HG03097 (cell line): ENCODE measurements at regions not wholly inside any gene's neighbourhood (a gene's known extent, or its start where the extent isn't known, plus 50 kb on each side); places are given as distances from the start of the nearest gene placed in this dataset.
"Not testable (repeated sequence)": the region's sequence is repeated elsewhere in the genome, so short reads cannot be mapped to it uniquely, and the experiment has no call there.

Experiments used
- ATAC-seq: cut with Tn5 transposase; IDR thresholded peaks from one replicate; pipeline ENCODE4 v1.9.1; 2021; ENCODE audit not compliant: unreplicated experiment, low FRiP score

DNA sequence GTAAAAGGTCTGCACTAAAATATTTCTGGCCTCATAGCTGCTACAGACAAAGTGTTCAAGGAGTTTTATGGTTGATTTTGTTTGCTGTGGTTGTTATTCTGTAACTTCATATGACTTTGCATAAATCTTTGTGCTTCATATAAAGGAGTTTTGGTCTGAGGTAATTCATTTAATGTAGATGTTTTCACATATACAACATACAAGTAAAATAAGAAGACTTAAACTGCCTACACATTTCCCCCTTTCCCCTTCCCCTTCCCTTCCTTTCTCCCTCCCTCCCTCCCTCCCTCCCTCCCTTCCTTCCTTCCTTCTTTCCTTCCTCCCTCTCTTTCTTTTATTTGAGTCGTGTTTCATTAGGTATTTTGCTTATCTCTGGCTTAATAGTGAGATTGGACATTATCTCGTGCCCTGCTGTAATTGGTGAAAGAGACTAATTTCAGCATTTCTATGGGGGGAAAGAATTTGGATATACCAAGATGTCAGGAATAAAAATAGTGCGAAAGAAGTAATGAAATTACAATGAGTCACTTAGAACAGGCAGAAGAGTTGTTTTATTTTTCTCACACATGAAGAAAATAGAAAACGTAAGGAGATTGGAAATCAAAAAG is 144.9 kb upstream of the MAD2L1 start:
- ATAC-seq: no peak

DNA sequence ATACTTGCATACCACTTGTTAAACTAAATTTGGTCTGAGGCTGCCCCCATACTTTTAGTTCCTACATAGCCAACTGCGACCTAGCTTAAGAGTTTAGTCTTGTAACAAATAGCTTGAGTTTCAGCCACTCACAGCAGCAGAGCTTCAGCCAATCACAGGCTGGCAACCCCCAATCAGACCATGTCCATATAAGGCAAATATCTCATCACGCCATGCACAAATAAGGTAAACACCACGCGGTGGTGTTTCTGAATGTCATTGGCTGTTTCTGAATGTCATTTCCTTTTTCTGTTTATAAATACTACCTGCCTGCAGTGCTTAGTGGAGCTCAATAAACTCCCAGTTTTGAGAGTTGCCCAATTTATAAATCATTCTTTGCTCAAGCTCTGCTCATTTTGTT is 143.1 kb upstream of the MAD2L1 start:
- ATAC-seq: no peak

DNA sequence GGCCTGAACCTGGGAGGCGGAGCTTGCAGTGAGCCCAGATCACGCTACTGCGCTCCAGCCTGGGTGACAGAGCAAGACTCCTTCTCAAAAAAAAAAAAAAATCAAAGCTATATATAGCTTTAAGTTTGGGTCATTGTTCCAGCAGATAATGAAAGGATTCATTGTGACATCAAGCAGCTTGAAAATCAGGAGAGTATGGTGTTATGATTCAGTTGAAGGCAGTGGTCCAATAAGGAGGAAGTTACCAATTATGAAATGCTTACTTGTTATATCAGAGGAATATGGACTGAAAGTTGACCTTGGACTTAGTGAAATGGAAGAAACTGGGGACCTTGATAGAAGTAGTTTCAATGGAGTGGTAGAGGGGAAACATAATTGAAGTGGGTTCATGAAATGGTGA is 140.4 kb upstream of the MAD2L1 start:
- no peak for ATAC-seq

DNA sequence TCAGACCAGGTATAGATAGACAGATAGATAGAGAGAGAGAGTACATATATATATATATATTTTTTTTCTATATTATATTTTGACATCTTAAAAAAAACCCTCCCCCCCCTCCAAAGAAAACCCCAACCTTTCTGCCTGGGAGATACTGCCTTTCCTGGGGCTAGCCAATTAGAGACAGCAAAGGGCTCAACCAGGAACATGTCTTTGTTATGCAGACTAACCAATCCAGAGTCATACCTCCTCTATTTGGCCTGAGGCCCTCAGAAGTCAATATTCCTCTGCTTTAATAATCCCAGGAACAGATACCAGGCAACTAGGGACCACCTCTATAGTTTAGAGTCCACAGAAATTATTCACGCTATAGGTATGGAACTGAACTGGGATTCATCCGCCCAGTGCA is 135.6 kb upstream of the MAD2L1 start:
- ATAC-seq: no peak

DNA sequence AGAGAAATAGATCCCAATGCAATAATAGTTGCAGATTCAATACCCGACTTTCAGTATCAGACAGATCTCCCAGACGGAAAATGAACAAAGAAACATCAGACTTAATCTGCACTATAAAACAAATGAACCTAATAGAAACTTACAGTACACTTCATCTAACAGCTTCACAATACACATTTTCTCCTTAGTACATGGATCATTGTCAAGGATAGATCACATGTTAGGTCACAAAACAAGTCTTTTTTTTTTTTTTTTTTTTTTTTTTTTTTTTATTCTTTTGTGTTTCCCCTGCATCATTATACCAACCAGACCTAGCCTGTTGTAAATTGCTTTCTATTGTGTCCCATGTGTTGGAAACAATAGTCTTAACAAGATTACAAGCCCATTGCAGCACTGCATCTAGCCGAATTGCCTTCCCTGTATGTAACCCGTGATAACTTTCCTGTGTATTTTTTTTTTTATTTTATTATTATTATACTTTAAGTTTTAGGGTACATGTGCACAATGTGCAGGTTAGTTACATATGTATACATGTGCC is 134.0 kb upstream of the MAD2L1 start:
- ATAC-seq: not testable (repeated sequence)

DNA sequence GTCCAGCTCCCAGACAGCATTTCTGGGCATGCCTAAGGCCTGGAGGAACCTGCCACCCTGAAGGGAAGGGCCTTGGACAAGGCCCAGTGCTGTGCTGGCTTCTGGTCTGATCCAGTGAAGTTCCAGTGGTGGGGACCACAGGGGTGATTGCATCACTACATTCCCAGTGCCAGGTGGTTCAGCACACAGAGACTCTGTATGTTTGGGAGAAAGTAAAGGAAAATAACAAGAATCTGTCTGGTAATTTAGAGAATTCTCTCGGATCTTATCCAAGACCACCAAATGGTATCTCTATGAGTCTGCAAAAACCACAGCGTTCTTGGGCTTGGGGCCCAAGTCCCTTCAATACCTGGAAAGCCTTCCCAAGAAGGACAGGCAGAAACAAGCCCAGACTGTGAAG is 131.8 kb upstream of the MAD2L1 start:
- ATAC-seq: no peak

DNA sequence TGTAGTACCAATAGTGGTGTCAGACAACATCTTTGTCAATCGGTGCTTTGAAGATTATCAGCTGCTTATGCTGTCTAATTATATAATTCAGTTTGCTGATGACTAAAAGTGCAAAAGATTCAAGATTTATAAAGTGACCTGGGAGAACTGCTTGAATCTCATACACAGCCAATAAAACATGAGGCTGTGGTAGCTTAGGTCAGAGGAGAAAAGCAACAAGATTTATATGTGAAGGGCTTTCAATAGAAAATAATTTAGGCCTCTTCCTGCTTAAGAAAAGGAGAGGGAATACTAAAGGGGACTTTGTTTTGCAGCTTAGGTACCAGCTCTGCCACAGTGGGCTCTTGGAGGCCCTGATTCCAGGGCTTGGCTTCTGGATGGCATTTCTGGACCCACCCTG is 111.0 kb upstream of the MAD2L1 start:
- no peak for ATAC-seq

DNA sequence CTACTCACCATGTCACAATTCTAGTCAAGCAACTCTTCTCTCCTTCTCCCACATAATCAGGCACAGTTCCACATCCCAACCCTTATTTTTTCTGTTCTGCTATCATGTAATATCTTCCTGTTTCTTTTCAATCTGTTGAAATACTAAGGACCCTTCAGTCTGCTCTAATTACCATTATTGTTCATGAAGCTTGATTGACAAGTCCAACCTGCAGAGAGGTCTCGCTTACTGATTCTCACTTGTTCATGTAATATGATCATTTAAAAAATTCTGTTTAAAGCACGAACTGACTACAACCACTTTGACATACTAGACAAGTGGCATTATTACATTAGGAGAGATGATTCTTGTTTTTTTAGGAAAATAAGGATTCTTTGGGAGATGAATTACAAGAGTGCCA is 108.6 kb upstream of the MAD2L1 start:
- no peak for ATAC-seq

DNA sequence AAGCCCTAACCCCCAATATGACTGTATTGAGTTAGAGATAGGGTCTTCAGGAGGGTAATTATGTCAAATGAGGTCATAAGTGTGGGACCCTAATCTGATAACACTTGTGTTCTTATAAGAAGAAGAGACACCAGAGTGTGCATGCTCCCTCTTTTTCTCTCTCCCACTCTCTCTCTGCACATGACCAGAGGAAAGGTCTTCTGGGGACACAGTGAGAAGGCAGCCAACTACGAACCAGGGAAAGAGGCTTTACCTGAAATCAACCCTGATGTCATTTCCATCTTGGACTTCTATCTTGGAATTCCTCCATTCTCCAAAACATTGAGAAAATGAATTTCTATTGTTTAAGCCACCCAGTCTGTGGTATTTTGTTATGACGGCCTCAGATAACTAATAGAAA is 97.2 kb upstream of the MAD2L1 start:
- ATAC-seq: no peak

DNA sequence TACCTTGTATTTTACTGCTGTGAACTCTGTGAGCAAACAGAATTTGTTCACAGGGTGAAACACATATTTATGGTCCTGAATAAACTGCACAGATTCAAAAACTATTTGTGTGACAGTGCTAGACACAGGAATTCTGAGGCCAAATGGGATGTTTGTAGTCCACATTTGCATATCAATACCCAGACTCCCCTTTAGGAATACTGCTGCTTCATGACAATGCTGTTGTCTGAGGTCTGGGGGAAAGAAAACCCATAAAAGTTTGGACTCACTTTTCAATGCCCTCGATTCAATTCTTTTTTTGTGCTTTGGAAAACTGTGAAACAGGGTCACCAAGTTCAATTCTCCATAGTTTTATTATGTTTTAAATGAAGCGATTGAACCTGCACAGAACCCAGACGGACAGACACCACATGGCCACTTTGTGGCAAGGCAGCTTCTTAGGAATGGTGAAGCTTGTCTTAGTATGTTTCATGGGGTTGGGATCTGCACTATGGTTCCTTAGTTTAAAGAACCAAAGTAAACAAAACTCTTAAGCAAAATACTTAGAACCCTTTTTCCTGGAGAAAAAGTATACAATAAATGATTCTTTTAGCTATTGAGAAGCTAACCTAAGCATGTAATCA is 92.3 kb upstream of the MAD2L1 start:
- no peak for ATAC-seq

DNA sequence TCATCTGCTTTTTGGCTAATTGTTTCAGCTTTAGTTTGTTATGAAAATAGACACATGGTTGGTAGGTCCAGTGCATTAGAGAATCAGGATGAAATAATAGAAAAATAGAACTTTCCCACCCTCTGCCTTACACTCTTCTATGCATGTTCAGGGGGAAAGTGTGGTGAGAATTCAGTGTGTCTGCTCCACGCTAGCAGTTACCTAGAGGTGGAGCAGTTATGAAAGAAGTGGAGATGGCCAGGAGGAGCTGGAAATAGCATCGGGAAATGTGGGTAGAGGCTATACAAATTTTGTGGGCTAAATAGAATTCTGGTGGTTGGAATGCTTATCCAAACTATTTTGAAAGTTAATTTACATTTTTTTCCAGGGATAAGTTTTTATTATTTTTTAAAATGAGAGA is 91.4 kb upstream of the MAD2L1 start:
- no peak for ATAC-seq

DNA sequence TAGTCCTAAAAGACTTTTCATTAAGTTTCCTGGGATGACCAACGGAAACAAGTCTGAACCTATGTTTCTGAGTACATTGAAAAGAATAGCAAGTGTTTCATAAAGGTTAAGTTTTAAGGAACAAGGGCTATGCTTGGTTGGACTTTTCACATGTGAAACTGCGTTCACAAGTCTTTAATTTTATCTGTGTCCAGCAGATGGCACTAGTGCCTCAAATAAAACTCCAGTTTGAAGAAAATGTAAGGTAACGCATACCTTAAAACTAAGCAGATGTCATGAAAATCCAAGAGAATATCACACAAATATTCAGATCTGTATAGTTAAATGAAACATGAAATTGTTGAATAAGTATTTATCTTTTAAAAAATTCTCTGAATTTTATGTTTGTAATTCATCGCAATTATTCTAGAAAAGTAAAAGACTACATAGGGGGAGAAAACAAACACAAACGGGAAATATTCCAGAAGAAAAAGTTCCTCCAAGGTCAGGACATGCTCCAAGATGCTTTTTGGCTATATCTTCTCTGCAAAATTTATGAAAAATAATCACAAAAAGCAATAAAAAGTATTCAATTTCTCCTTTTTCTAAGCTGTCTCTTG is 89.6 kb upstream of the MAD2L1 start:
- no peak for ATAC-seq

DNA sequence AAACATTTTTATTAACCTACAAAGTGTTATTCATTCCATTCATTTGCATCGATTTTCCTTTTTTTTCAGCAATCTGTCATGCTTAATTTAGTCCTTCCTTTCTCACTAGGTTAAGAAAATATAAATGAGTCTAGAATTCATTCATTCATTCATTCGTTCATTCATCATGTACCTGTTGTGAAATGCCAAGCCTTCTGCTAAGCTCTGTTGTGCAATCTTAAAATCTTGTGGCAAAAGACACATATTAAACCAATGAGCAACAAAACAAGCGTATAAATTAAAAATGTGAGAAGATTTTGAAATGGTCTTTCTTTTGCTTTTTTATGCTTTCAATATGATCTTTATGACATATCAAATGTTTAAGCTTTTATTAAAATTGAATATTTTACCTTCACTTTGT is 88.6 kb upstream of the MAD2L1 start:
- ATAC-seq: no peak

DNA sequence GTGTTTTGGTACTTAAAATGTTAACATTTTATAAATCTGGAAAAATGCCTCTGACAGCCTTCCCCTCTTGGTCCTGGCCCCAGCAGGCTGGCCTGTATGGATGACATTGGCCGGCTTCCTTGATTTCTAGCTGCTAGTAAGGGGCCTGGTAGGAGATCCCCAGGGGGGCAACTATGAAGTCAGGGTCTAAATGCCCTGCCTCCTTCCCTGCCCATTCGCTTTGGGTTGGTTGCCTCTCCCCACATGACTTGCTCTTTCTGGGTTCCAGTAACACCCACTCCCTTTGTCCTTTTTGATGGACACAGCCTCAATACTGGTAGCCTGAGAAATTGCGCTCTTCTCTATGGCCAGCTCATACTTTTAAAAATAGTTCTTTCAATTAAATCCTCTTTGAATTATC is 78.0 kb upstream of the MAD2L1 start:
- no peak for ATAC-seq

DNA sequence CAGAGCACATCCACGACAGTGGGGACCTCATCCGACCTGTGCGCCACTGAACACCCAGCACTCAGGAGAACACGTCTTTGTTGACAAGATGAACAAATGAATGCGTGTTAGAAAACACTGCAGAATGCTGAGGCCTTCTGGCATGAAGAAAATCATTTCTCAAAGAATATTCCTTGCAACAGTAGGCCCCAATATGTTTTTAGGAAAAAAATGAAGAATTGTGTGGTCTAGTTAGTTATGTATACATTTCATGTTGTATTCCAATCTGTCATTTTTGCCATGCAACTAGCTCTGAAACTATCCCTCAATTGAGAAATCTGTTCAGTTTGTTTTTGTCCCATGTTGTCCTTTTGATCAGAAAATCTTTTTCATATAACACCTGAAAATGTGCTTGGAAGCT is 77.4 kb upstream of the MAD2L1 start:
- ATAC-seq: no peak

DNA sequence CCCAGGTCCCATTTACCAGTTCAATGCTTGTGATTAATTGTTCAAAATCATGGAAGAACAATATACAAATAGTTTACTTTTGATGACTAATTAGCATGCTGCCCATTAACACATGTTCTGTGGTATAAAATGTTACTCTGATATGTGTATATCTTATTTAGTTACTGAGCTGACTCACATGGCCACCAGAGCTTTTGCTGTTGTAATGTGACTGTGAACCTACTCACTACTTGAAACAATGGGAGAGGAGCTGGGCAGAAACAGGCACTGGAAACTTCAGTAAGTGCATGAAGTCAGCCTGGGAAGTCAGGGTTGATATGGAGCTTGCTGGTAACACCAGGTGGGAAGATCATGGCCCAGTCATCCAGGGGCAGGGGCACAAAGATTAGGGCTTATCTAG is 72.7 kb upstream of the MAD2L1 start:
- no peak for ATAC-seq

DNA sequence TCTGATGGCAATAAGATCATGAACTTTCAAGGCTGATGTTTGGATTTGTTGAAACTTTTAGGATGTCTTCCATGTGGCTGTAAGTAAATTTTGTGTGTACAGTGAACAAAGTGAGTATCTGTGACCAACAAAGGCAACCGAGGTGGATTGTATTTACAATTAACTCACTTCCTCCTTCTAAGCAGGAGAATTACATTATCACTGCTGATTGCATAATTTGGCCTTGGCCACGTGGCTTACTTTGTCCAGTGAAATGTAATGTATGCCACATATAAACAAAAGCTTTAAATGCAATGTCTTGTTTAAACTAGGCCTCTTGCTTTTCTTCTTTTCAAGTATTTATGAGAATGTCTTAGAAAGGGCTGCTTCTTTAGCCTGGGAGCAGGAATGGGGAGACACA is 66.3 kb upstream of the MAD2L1 start:
- no peak for ATAC-seq

DNA sequence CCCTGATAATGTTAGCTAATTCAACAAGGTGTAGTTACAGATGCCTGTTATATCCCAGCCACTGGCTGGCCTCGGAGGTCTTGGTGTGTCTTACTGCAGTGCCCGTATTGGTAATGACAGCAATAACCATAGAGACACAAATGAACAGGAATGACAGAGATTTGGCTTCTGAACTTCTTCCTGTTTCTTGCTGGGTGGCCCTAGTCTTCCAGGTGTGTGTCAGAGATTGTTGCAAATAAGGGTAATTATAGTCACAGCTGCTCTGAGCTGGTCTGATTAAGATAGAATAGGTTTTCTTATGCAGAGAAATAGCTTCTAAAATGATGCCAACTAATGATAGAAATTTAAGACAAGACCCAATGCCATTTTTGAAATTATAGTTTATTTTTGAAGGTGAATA is 64.1 kb upstream of the MAD2L1 start:
- no peak for ATAC-seq
